AG04450 (cell line): ENCODE measurements at regions not wholly inside any gene's neighbourhood (a gene's known extent, or its start where the extent isn't known, plus 50 kb on each side); places are given as distances from the start of the nearest gene placed in this dataset.
"Not testable (repeated sequence)": the region's sequence is repeated elsewhere in the genome, so short reads cannot be mapped to it uniquely, and the experiment has no call there.

Experiments used
- CTCF ChIA-PET: fragments of 300-600, 350-600 bp; formaldehyde crosslinking; extraction: SDS; loops from one replicate; lab custom pipeline; 2022; ENCODE audit warnings: antibody characterized with exemption, inconsistent platforms; lab: Charles Lee
- POLR2A ChIA-PET: fragments of 350-600 bp; formaldehyde crosslinking; extraction: SDS; loops from one replicate; lab custom pipeline; 2021; ENCODE audit warnings: antibody characterized with exemption, inconsistent platforms; lab: Yijun Ruan, JAX
- DNase-seq: peaks from one replicate; pipeline ENCODE4 v3.0.0-alpha.2; 2011; ENCODE audit warnings: low read depth, low spot score
- H3K27ac ChIP-seq: one replicate; pipeline ENCODE4 v1.5.1; 2012; ENCODE audit warnings: low read depth, low read length, control low read depth
- H3K27me3 ChIP-seq: one replicate; pipeline ENCODE4 v1.6.0; 2012; ENCODE audit warnings: low read length; ENCODE audit not compliant: control insufficient read depth, insufficient read depth
- H3K4me3 ChIP-seq: 2 replicates; pipeline ENCODE4 v1.5.1; 2011; ENCODE audit warnings: mild to moderate bottlenecking, low read depth, low read length, control low read depth
- H3K9me3 ChIP-seq: 2 replicates; pipeline ENCODE4 v1.5.1; 2012; ENCODE audit warnings: low read length; ENCODE audit not compliant: control insufficient read depth, insufficient read depth
- CTCF ChIP-seq: IDR thresholded peaks from 2 replicates; pipeline ENCODE4 v1.5.1; 2011; ENCODE audit warnings: low read depth, low read length, control low read depth, inconsistent platforms

GRCh38 chrX:50967736-50968135 is 57.2 kb downstream of the BMP15 start:
- H3K4me3 ChIP-seq, result no peak overlapping the region
- H3K9me3 ChIP-seq, result no peaks in the 10 kb centered on the region
- no peak for TF ChIP-seq CTCF
- ChIA-PET CTCF (no interaction called here), POLR2A (no interaction called here)
- no peak overlapping the region for H3K27ac ChIP-seq
- no peaks in the 10 kb centered on the region for H3K27me3 ChIP-seq
- no peak for DNase-seq

DNA sequence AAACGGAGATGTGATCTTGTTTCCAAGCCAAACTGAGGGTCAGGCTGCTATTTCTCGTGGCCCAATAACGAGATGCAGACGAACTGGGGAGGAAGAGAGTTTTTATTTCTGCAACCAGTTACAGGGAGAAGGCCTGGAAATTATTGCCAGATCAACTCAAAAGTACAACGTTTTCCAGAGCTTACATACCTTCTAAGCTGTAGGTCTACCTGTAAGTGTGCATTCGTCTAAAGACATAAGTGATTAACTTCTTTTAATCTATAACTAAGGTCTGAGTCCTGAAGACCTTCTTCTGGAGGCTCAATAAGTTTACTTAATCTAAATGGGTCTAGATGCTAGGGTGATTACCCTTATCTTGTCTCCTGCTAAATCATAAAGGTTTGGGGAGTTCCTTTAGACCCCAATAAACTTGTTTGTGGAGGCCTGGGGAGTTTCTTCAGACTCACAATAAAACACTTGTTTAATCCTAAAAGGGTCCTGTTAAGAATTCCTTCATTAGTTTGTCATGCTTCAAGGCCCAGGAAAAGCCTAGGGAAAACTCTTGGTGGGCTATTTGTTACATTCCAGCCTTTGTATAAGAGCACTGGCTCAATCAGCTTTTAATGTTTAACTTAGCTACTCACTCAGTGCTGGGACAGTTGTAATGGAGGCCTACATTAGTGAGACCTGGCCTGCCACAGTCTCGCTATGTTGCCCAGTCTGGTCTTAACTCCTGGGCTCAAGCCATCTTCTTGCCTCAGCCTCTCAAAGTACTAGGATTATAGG is 58.5 kb downstream of the BMP15 start:
- H3K9me3 ChIP-seq, CTCF ChIA-PET, H3K27ac ChIP-seq, H3K27me3 ChIP-seq, H3K4me3 ChIP-seq, DNase-seq, POLR2A ChIA-PET: not testable (repeated sequence)

GRCh38 chrX:50971395-50971794 is 60.9 kb downstream of the BMP15 start:
- Histone ChIP-seq H3K4me3 (no peak overlapping the region), H3K27me3 (no peaks in the 10 kb centered on the region), H3K9me3 (no peaks in the 10 kb centered on the region), H3K27ac (no peak overlapping the region)
- no peak for TF ChIP-seq CTCF
- ChIA-PET POLR2A (no interaction called here), CTCF (interaction anchor here (1.5 kb wide), 1 partner anchor 280 kb away, joined by 3 read pairs; no protein-coding TSS in a partner anchor)
- DNase-seq, result no peak

DNA sequence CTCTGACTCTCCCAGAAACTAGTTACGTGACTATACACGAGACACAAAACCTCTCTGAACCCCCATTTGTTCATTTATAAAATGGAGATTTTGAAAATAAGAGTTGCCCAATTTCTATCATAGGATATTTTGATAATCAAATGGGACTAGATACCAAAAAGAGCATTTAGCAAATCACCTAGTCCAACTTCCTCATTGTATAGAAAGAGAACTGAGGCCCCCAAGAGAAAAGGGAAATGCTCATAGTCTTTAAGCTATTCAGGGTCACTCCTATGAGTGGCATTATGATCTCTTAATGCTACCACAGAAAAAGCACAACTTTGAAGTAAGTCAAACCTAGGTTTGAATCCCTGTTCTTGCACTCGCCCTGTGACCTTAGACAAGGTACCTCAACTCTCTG is 62.7 kb downstream of the BMP15 start:
- CTCF ChIA-PET, result no interaction called here
- Histone ChIP-seq H3K4me3 (no peak overlapping the region), H3K27ac (no peak overlapping the region), H3K27me3 (no peaks in the 10 kb centered on the region), H3K9me3 (no peaks in the 10 kb centered on the region)
- DNase-seq, result no peak
- POLR2A ChIA-PET, result no interaction called here
- TF ChIP-seq CTCF, result no peak

- H3K27ac ChIP-seq, result no peak overlapping the region
- ChIA-PET POLR2A (no interaction called here), CTCF (no interaction called here)
- H3K9me3 ChIP-seq, result no peaks in the 10 kb centered on the region
- TF ChIP-seq CTCF, result no peak
- no peak for DNase-seq
- no peaks in the 10 kb centered on the region for H3K27me3 ChIP-seq
- no peak overlapping the region for H3K4me3 ChIP-seq
These were observed 68.6 kb downstream of the BMP15 start for GRCh38 chrX:50978920-50979682.
